OCI-LY7 (cell line): ENCODE measurements at regions not wholly inside any gene's neighbourhood (a gene's known extent, or its start where the extent isn't known, plus 50 kb on each side); places are given as distances from the start of the nearest gene placed in this dataset.

Source experiments
- BruUV-seq: library from RNA; stranded (reverse); fragments of 400-500 nt; replicated peaks from 2 replicates; lab custom pipeline; 2021; lab: Mats Ljungman, UMichigan
- CTCF ChIA-PET: fragments of 300-600 bp; sonication (Branson Sonifier 250); formaldehyde crosslinking; loops from one replicate; lab custom pipeline; 2022; ENCODE audit warnings: antibody characterized with exemption; ENCODE audit not compliant: unreplicated experiment; lab: Charles Lee
- POLR2A ChIA-PET: fragments of 300-600 bp; sonication (Branson Sonifier 250); formaldehyde crosslinking; loops from one replicate; lab custom pipeline; 2022; ENCODE audit warnings: antibody characterized with exemption; lab: Charles Lee
- DNase-seq: peaks from one replicate; pipeline ENCODE4 v3.0.0-alpha.2; 2015; ENCODE audit warnings: low spot score
- H2AFZ ChIP-seq: fragments of 200-600 bp; sonication (generic), shearing (Covaris generic); 2 replicates; pipeline ENCODE4 v1.6.1; 2014; ENCODE audit warnings: mild to moderate bottlenecking, antibody characterized with exemption, low read length, moderate library complexity
- H3K27ac ChIP-seq: fragments of 200-600 bp; sonication (generic); 2 replicates; pipeline ENCODE4 v1.5.1; 2014; ENCODE audit warnings: mixed run types, low read depth, mild to moderate bottlenecking, moderate library complexity, low read length, inconsistent platforms; ENCODE audit not compliant: poor library complexity, severe bottlenecking
- H3K36me3 ChIP-seq: fragments of 200-600 bp; sonication (generic); 2 replicates; pipeline ENCODE4 v1.6.1; 2014; ENCODE audit warnings: mild to moderate bottlenecking, antibody characterized with exemption, low read length, moderate library complexity, mixed read lengths; ENCODE audit not compliant: insufficient read depth
- H3K4me1 ChIP-seq: fragments of 200-600 bp; sonication (generic); 2 replicates; pipeline ENCODE4 v1.5.1; 2014; ENCODE audit warnings: mild to moderate bottlenecking, low read length; ENCODE audit not compliant: insufficient read depth, poor library complexity, severe bottlenecking
- H3K4me2 ChIP-seq: fragments of 200-600 bp; sonication (generic); 2 replicates; pipeline ENCODE4 v1.6.1; 2014; ENCODE audit warnings: mild to moderate bottlenecking, low read length
- H3K4me3 ChIP-seq: fragments of 200-600 bp; sonication (generic); 2 replicates; pipeline ENCODE4 v1.5.1; 2014; ENCODE audit warnings: mild to moderate bottlenecking, low read depth, low read length; ENCODE audit not compliant: poor library complexity, severe bottlenecking
- H3K79me2 ChIP-seq: fragments of 200-600 bp; sonication (generic); 2 replicates; pipeline ENCODE4 v1.6.1; 2016; ENCODE audit warnings: low read depth, mild to moderate bottlenecking, low read length, moderate library complexity, mixed read lengths; ENCODE audit not compliant: insufficient read depth
- H3K9me2 ChIP-seq: fragments of 200-600 bp; sonication (generic); 2 replicates; pipeline ENCODE4 v1.6.1; 2016; ENCODE audit warnings: mild to moderate bottlenecking, low read length, mixed read lengths; ENCODE audit not compliant: insufficient read depth
- H3K9me3 ChIP-seq: fragments of 200-600 bp; sonication (generic); 2 replicates; pipeline ENCODE4 v1.6.1; 2014; ENCODE audit warnings: mild to moderate bottlenecking, mixed run types, low read length, mixed read lengths
- H4K20me1 ChIP-seq: fragments of 200-600 bp; sonication (generic); 2 replicates; pipeline ENCODE4 v1.6.1; 2014; ENCODE audit warnings: mild to moderate bottlenecking, antibody characterized with exemption, low read length, moderate library complexity, mixed read lengths; ENCODE audit not compliant: insufficient read depth
- CTCF ChIP-seq: fragments of 200-600 bp; sonication (generic); conservative IDR thresholded peaks from 2 replicates; pipeline ENCODE4 v1.5.1; 2014; ENCODE audit warnings: mild to moderate bottlenecking, antibody characterized with exemption, low read length, moderate library complexity, mixed read lengths
- EZH2phosphoT487 ChIP-seq: fragments of 200-600 bp; sonication (generic); IDR thresholded peaks from 2 replicates; pipeline ENCODE4 v1.6.1; 2018; ENCODE audit warnings: low read depth, borderline replicate concordance, mild to moderate bottlenecking, mixed run types, antibody characterized with exemption, low read length, moderate library complexity, mixed read lengths
- intact Hi-C: fragments of 100-400 bp; cut with micrococcal nuclease; formaldehyde crosslinking; loops from one replicate; pipeline ENCODE4 v1.10.0; 2022; ENCODE audit not compliant: unreplicated experiment

GRCh38 chr6:103113416-103113815 lies 1719.9 kb downstream of the GRIK2 start:
- no peak for DNase-seq
- no TSS peak for BruUV-seq
- H3K27ac ChIP-seq: no peak overlapping the region
- no peak overlapping the region for H3K4me3 ChIP-seq
- no peaks in the 10 kb centered on the region for H4K20me1 ChIP-seq
- no peak overlapping the region for H2AFZ ChIP-seq
- no peaks in the 10 kb centered on the region for H3K4me1 ChIP-seq
- no peaks in the 10 kb centered on the region for H3K79me2 ChIP-seq
- no peaks in the 10 kb centered on the region for H3K9me2 ChIP-seq
- no peak overlapping the region for H3K4me2 ChIP-seq
- no peaks in the 10 kb centered on the region for H3K9me3 ChIP-seq
- intact Hi-C loops: no loop called here
- TF ChIP-seq CTCF (no peak), EZH2phosphoT487 (no peak)
- no peaks in the 10 kb centered on the region for H3K36me3 ChIP-seq
- POLR2A ChIA-PET: interaction anchor here (0.6 kb wide), 1 partner anchor 438 kb away, joined by 3 read pairs; no protein-coding TSS in a partner anchor
- CTCF ChIA-PET: no interaction called here

- no peak overlapping the region for H3K27ac ChIP-seq
- no peaks in the 10 kb centered on the region for H3K9me2 ChIP-seq
- ChIA-PET CTCF (no interaction called here), POLR2A (interaction anchor here (0.6 to 1.8 kb wide), 5 partner anchors 9 to 218 kb away, joined by 3 to 7 read pairs (median 4); no protein-coding TSS in a partner anchor)
- no peaks in the 10 kb centered on the region for H3K36me3 ChIP-seq
- intact Hi-C loops: no loop called here
- TF ChIP-seq EZH2phosphoT487: no peak
- no peak for TF ChIP-seq CTCF
- no peak overlapping the region for H3K4me3 ChIP-seq
- no TSS peak for BruUV-seq
- no peaks in the 10 kb centered on the region for H3K4me1 ChIP-seq
- no peaks in the 10 kb centered on the region for H3K9me3 ChIP-seq
- no peaks in the 10 kb centered on the region for H3K79me2 ChIP-seq
- no peak overlapping the region for H2AFZ ChIP-seq
- H3K4me2 ChIP-seq: no peak overlapping the region
- DNase-seq: no peak
- H4K20me1 ChIP-seq: no peaks in the 10 kb centered on the region
These were observed 1714.5 kb downstream of the GRIK2 start for GRCh38 chr6:103107985-103108384.

GRCh38 chr6:103105686-103106085 lies 1712.2 kb downstream of the GRIK2 start:
- Histone ChIP-seq H3K9me3 (no peaks in the 10 kb centered on the region), H3K4me2 (no peak overlapping the region), H3K79me2 (no peaks in the 10 kb centered on the region), H3K4me1 (no peaks in the 10 kb centered on the region), H3K27ac (no peak overlapping the region), H4K20me1 (no peaks in the 10 kb centered on the region), H3K4me3 (no peak overlapping the region), H3K9me2 (no peaks in the 10 kb centered on the region), H3K36me3 (no peaks in the 10 kb centered on the region), H2AFZ (no peak overlapping the region)
- ChIA-PET CTCF (no interaction called here), POLR2A (no interaction called here)
- no peak for DNase-seq
- TF ChIP-seq EZH2phosphoT487: no peak
- TF ChIP-seq CTCF: no peak
- intact Hi-C loops: no loop called here
- no TSS peak for BruUV-seq
